GM12864 (cell line): ENCODE measurements at regions not wholly inside any gene's neighbourhood (a gene's known extent, or its start where the extent isn't known, plus 50 kb on each side); places are given as distances from the start of the nearest gene placed in this dataset.

Experiments
- DNase-seq: peaks from one replicate; pipeline ENCODE4 v3.0.0-alpha.2; 2011; ENCODE audit warnings: low read depth
- H3K4me3 ChIP-seq: 2 replicates; pipeline ENCODE4 v1.5.1; 2011; ENCODE audit warnings: mild to moderate bottlenecking, low read depth, low read length, control low read depth
- CTCF ChIP-seq: IDR thresholded peaks from 2 replicates; pipeline ENCODE4 v1.5.1; 2011; ENCODE audit warnings: low read depth, mild to moderate bottlenecking, moderate library complexity, low read length, control low read depth, inconsistent platforms; ENCODE audit errors: missing control alignments

- no peak overlapping the region for H3K4me3 ChIP-seq
- no peak for TF ChIP-seq CTCF
- DNase-seq = no peak
Measured at GRCh38 chr16:52265446-52265861, 281.5 kb downstream of the TOX3 start.

GRCh38 chr16:52257534-52257933, 289.4 kb downstream of the TOX3 start:
- DNase-seq = no peak
- H3K4me3 ChIP-seq = no peak overlapping the region
- TF ChIP-seq CTCF = no peak

- DNase-seq = no peak
- TF ChIP-seq CTCF = no peak
- H3K4me3 ChIP-seq = no peak overlapping the region
Measured at GRCh38 chr16:52256310-52257078, 290.4 kb downstream of the TOX3 start.

GRCh38 chr16:52254746-52255145, 292.2 kb downstream of the TOX3 start:
- no peak overlapping the region for H3K4me3 ChIP-seq
- TF ChIP-seq CTCF = no peak
- DNase-seq = no peak

- no peak for DNase-seq
- H3K4me3 ChIP-seq = no peak overlapping the region
- TF ChIP-seq CTCF = no peak
Measured at GRCh38 chr16:52252680-52253079, 294.3 kb downstream of the TOX3 start.

GRCh38 chr16:52251495-52251894, 295.4 kb downstream of the TOX3 start:
- DNase-seq = no peak
- no peak overlapping the region for H3K4me3 ChIP-seq
- no peak for TF ChIP-seq CTCF

- no peak for DNase-seq
- H3K4me3 ChIP-seq = no peak overlapping the region
- no peak for TF ChIP-seq CTCF
Measured at GRCh38 chr16:52247737-52248136, 299.2 kb downstream of the TOX3 start.
